Mesendoderm (in vitro differentiated cells): ENCODE measurements at regions not wholly inside any gene's neighbourhood (a gene's known extent, or its start where the extent isn't known, plus 50 kb on each side); places are given as distances from the start of the nearest gene placed in this dataset.

Experiments used
- DNase-seq: peaks from one replicate; pipeline ENCODE4 v3.0.0; 2013
- H2AK5ac ChIP-seq: 2 replicates; pipeline ENCODE4 v1.6.1; 2013; ENCODE audit warnings: low read length, inconsistent platforms
- H2BK120ac ChIP-seq: 2 replicates; pipeline ENCODE4 v1.6.1; 2013; ENCODE audit warnings: low read depth, mild to moderate bottlenecking, low read length, moderate library complexity, mixed read lengths
- H2BK15ac ChIP-seq: replicated peaks from 2 replicates; pipeline ENCODE4 v1.6.1; 2013; ENCODE audit warnings: low read depth, mild to moderate bottlenecking, moderate library complexity
- H2BK5ac ChIP-seq: 2 replicates; pipeline ENCODE4 v1.6.1; 2013; ENCODE audit warnings: low read length, inconsistent platforms
- H3K18ac ChIP-seq: 2 replicates; pipeline ENCODE4 v1.6.1; 2013; ENCODE audit warnings: mild to moderate bottlenecking, low read length, mixed read lengths
- H3K23ac ChIP-seq: one replicate; pipeline ENCODE4 v1.6.1; 2013; ENCODE audit warnings: low read length
- H3K27ac ChIP-seq: 2 replicates; pipeline ENCODE4 v1.5.1; 2013; ENCODE audit warnings: low read depth, mild to moderate bottlenecking, inconsistent platforms, low read length, moderate library complexity
- H3K27me3 ChIP-seq: 2 replicates; pipeline ENCODE4 v1.6.1; 2013; ENCODE audit warnings: low read length, control low read depth, mild to moderate bottlenecking, inconsistent platforms; ENCODE audit not compliant: insufficient read depth, poor library complexity
- H3K36me3 ChIP-seq: 2 replicates; pipeline ENCODE4 v1.6.1; 2013; ENCODE audit warnings: low read length, inconsistent platforms; ENCODE audit not compliant: control insufficient read depth, insufficient read depth
- H3K4ac ChIP-seq: one replicate; pipeline ENCODE4 v1.6.1; 2013; ENCODE audit warnings: low read depth, mild to moderate bottlenecking, low read length, moderate library complexity
- H3K4me1 ChIP-seq: 2 replicates; pipeline ENCODE4 v1.6.1; 2013; ENCODE audit warnings: low read depth, low read length, inconsistent platforms; ENCODE audit not compliant: control insufficient read depth
- H3K4me2 ChIP-seq: 2 replicates; pipeline ENCODE4 v1.6.1; 2013; ENCODE audit warnings: low read length
- H3K4me3 ChIP-seq: 2 replicates; pipeline ENCODE4 v1.5.1; 2013; ENCODE audit warnings: mild to moderate bottlenecking, low read length
- H3K56ac ChIP-seq: one replicate; pipeline ENCODE4 v1.6.1; 2013; ENCODE audit warnings: low read length
- H3K79me1 ChIP-seq: 2 replicates; pipeline ENCODE4 v1.6.1; 2013; ENCODE audit warnings: low read length, inconsistent platforms
- H3K79me2 ChIP-seq: 2 replicates; pipeline ENCODE4 v1.6.1; 2013; ENCODE audit warnings: mild to moderate bottlenecking, low read length; ENCODE audit not compliant: control insufficient read depth, insufficient read depth
- H3K9ac ChIP-seq: 2 replicates; pipeline ENCODE4 v1.6.1; 2013; ENCODE audit warnings: low read length, inconsistent platforms
- H4K5ac ChIP-seq: one replicate; pipeline ENCODE4 v1.6.1; 2013; ENCODE audit warnings: low read length
- H4K8ac ChIP-seq: one replicate; pipeline ENCODE4 v1.6.1; 2013; ENCODE audit warnings: low read depth, mild to moderate bottlenecking, control low read depth, low read length, moderate library complexity
- WGBS: extraction: QIAGEN DNeasy Blood & Tissue Kit; methylation state at CpG from one replicate; pipeline ENCODE4 v1.1.7; 2013; ENCODE audit warnings: low lambda C conversion rate, missing lambda C conversion rate; ENCODE audit not compliant: insufficient coverage; ENCODE audit errors: extremely low coverage; 5-methylcytosine and 5-hydroxymethylcytosine counted together

DNA sequence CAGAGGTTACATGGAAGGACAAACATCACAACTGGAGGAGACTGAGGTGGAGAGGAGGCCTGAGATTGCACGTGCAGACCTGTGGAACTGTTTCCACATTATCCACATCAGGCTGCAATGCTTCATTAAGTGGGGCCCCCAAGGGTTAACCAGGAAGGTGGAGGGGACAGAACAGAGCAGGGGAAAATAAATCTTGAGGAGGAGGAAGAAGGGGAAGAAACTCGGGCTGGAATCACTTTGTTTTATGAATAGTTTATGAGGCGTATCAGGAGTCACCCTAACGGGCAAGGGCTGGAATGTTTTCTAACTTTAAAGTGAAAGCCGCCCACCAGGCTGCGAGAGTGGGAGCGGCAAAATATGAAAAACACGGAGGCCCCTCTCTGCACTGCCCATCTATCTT is 154.9 kb downstream of the WNT5A start:
- DNase-seq = no peak
- H2BK15ac ChIP-seq = no peak overlapping the region
- no peak overlapping the region for H3K27ac ChIP-seq
- no peak overlapping the region for H3K23ac ChIP-seq
- H3K56ac ChIP-seq = no peak overlapping the region
- no peak overlapping the region for H3K18ac ChIP-seq
- H3K4me1 ChIP-seq = no peaks in the 10 kb centered on the region
- H3K4ac ChIP-seq = no peak overlapping the region
- H3K4me3 ChIP-seq = no peak overlapping the region
- WGBS = no CpG with 5 or more reads among the region's 8 CpGs
- H2BK5ac ChIP-seq = no peak overlapping the region
- H2AK5ac ChIP-seq = no peak overlapping the region
- H3K79me1 ChIP-seq = no peaks in the 10 kb centered on the region
- H4K5ac ChIP-seq = no peak overlapping the region
- no peak overlapping the region for H3K9ac ChIP-seq
- H3K4me2 ChIP-seq = no peak overlapping the region
- H3K27me3 ChIP-seq = no peaks in the 10 kb centered on the region
- H4K8ac ChIP-seq = no peak overlapping the region
- no peaks in the 10 kb centered on the region for H3K79me2 ChIP-seq
- H2BK120ac ChIP-seq = no peak overlapping the region
- no peaks in the 10 kb centered on the region for H3K36me3 ChIP-seq

DNA sequence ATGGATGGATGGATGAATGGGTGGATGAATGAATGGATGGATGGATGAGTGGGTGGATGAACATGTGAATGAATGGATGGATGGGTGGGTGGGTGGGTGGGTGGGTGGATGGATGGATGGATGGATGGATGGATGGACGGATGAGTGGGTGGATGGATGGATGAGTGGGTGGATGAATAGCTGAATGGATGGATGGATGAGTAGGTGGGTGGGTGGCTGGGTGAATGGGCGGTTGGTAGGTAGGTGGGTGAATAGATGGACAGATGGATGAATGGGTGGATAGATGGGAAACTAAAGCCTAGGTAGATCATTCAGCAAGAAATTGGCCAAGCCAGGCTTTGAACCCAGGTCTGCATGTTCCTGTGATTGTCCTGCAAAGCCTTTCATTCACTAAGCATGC is 155.6 kb downstream of the WNT5A start:
- no peak overlapping the region for H3K27ac ChIP-seq

DNA sequence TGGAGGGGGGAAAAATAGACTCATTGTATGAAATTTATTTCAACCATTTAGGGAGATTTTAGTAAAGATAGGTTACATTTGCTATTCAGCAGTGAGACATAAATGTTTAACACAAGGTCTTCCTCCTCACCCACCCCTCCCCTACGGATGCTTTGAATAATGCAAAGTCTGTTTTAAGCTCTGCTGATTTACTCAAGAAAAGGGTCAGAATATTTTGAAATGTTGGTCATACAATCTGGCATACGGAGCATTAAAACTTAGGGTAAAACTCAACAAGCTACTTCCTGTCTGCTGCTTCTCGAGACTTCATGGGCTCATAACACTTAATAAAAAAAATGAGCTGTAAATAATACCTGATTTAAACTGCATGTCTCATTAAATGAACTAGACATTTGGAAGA is 156.3 kb downstream of the WNT5A start:
- H3K4me2 ChIP-seq = no peak overlapping the region
- H3K18ac ChIP-seq = no peak overlapping the region
- no CpG with 5 or more reads among the region's 3 CpGs for WGBS
- H2AK5ac ChIP-seq = no peak overlapping the region
- no peak overlapping the region for H2BK120ac ChIP-seq
- no peak overlapping the region for H3K23ac ChIP-seq
- no peak overlapping the region for H4K5ac ChIP-seq
- H3K4ac ChIP-seq = no peak overlapping the region
- H4K8ac ChIP-seq = no peak overlapping the region
- DNase-seq = peak; percentile 7
- no peaks in the 10 kb centered on the region for H3K36me3 ChIP-seq
- no peak overlapping the region for H3K56ac ChIP-seq
- no peaks in the 10 kb centered on the region for H3K79me2 ChIP-seq
- no peak overlapping the region for H3K9ac ChIP-seq
- no peak overlapping the region for H2BK5ac ChIP-seq
- H3K27ac ChIP-seq = no peak overlapping the region
- H3K4me3 ChIP-seq = no peak overlapping the region
- H3K79me1 ChIP-seq = no peaks in the 10 kb centered on the region
- no peaks in the 10 kb centered on the region for H3K4me1 ChIP-seq
- no peak overlapping the region for H2BK15ac ChIP-seq
- no peaks in the 10 kb centered on the region for H3K27me3 ChIP-seq

More for the DNA sequence above, 155.6 kb downstream of the WNT5A start:
- Histone ChIP-seq H2AK5ac (no peak overlapping the region), H3K36me3 (no peaks in the 10 kb centered on the region), H3K4me2 (no peak overlapping the region), H3K23ac (no peak overlapping the region), H3K9ac (no peak overlapping the region), H2BK15ac (no peak overlapping the region), H3K4me3 (no peak overlapping the region), H2BK120ac (no peak overlapping the region), H3K4ac (no peak overlapping the region), H4K5ac (no peak overlapping the region), H3K4me1 (no peaks in the 10 kb centered on the region), H2BK5ac (no peak overlapping the region), H4K8ac (no peak overlapping the region), H3K56ac (no peak overlapping the region), H3K18ac (no peak overlapping the region), H3K79me1 (no peaks in the 10 kb centered on the region), H3K27me3 (no peaks in the 10 kb centered on the region), H3K79me2 (no peaks in the 10 kb centered on the region)
- DNase-seq = no peak
- WGBS = no CpG with 5 or more reads among the region's 2 CpGs

DNA sequence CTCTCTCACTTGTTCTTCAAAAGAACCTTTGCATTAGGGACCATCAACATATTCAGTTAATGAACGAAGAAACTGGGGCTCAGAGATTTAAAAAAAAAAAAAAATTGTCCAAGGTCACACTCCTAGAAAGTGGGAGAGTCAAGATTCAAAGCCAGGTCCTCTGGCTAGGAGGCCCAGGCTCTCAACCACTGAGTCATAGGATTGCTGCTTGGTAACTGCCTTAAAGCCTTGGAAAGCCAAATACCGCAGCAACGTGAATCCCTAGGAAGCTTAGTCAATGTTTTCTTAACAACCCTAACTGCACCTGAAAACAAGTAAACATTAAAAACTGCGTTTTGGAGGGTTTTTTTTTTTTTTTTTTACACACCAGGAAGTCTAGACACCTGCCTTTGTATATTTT is 156.8 kb downstream of the WNT5A start:
- no peaks in the 10 kb centered on the region for H3K36me3 ChIP-seq
- H3K4me2 ChIP-seq = no peak overlapping the region
- no peaks in the 10 kb centered on the region for H3K27me3 ChIP-seq
- no peak overlapping the region for H3K18ac ChIP-seq
- DNase-seq = peak; percentile 82
- no peak overlapping the region for H4K5ac ChIP-seq
- H3K79me2 ChIP-seq = no peaks in the 10 kb centered on the region
- no peaks in the 10 kb centered on the region for H3K4me1 ChIP-seq
- H3K4ac ChIP-seq = no peak overlapping the region
- no peaks in the 10 kb centered on the region for H3K79me1 ChIP-seq
- H2BK120ac ChIP-seq = no peak overlapping the region
- H3K4me3 ChIP-seq = no peak overlapping the region
- no peak overlapping the region for H3K56ac ChIP-seq
- H4K8ac ChIP-seq = no peak overlapping the region
- no peak overlapping the region for H3K27ac ChIP-seq
- no CpG with 5 or more reads among the region's 4 CpGs for WGBS
- H3K23ac ChIP-seq = no peak overlapping the region
- no peak overlapping the region for H2BK15ac ChIP-seq
- H3K9ac ChIP-seq = no peak overlapping the region
- no peak overlapping the region for H2AK5ac ChIP-seq
- H2BK5ac ChIP-seq = no peak overlapping the region

DNA sequence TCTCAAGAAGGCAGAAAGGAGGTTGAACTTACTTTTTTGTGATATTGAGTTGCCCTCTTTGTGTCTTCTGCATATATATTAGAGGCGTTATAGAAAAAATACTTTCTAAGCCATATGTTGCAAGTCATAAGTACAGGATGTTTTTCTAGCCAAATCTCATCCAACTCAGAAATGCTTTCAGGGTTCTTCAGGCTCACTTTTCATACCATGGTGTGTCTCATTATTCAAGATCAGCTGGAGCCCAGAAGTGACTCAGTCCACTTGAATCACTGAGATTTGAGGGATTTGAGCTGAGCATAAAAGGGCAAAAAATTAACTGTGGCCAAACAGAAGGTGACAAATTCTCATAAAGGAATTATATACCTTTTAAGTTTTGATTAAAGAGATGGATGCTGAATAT is 157.3 kb downstream of the WNT5A start:
- Histone ChIP-seq H3K27ac (no peak overlapping the region), H3K4me2 (no peak overlapping the region), H3K4me1 (no peaks in the 10 kb centered on the region), H2BK120ac (no peak overlapping the region), H2BK15ac (no peak overlapping the region), H3K9ac (no peak overlapping the region), H3K4ac (no peak overlapping the region), H3K56ac (no peak overlapping the region), H3K79me2 (no peaks in the 10 kb centered on the region), H3K4me3 (no peak overlapping the region), H2BK5ac (no peak overlapping the region), H4K8ac (no peak overlapping the region), H3K18ac (no peak overlapping the region), H3K23ac (no peak overlapping the region), H3K36me3 (no peaks in the 10 kb centered on the region), H2AK5ac (no peak overlapping the region), H3K27me3 (no peaks in the 10 kb centered on the region), H4K5ac (no peak overlapping the region), H3K79me1 (no peaks in the 10 kb centered on the region)
- WGBS = no CpG with 5 or more reads among the region's 1 CpG
- DNase-seq = no peak

DNA sequence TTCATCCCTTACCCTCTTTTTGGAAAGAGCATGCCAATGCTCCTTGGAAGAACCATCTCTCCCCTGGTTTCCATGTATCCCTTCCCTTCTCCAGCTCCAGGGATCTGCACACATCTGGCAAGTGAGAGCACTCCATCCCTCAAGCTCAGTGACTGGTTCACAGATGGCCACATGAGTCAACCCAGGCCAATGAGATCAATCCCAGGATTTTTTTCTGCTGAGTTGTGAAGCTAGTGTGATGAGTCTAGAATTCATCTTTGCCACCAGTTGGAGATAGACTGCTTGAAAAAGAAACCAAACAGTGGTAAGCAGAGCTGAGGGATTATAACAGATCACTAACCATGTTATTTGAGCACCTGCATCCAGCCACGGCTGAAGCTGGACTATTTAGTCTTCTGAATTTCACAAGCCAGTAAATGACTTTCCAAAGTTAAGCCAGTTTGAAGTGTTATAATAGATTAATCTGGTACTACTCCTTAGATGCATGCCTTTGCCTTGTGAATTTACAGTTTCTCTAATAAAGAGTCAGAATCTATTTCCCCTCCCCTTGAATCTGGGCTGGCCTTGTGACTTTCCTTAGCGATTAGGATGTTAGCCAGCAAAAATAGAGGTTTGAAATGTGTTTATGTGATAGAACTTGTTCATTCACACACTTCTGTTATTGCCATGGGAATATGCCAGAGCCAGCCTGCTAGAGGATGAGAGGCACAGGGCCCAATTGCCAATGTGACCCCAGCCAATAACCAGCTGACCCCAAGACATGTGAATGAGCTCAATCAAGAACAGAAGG is 159.8 kb downstream of the WNT5A start:
- no peak overlapping the region for H3K4ac ChIP-seq
- no peak overlapping the region for H3K23ac ChIP-seq
- no peak overlapping the region for H2BK15ac ChIP-seq
- WGBS = no CpG with 5 or more reads among the region's 2 CpGs
- no peak overlapping the region for H2BK120ac ChIP-seq
- H3K9ac ChIP-seq = no peak overlapping the region
- H3K4me1 ChIP-seq = no peaks in the 10 kb centered on the region
- H2BK5ac ChIP-seq = no peak overlapping the region
- no peak overlapping the region for H3K4me3 ChIP-seq
- H3K36me3 ChIP-seq = no peaks in the 10 kb centered on the region
- H4K5ac ChIP-seq = no peak overlapping the region
- no peak overlapping the region for H3K4me2 ChIP-seq
- no peak overlapping the region for H2AK5ac ChIP-seq
- no peaks in the 10 kb centered on the region for H3K27me3 ChIP-seq
- H3K27ac ChIP-seq = no peak overlapping the region
- no peak overlapping the region for H4K8ac ChIP-seq
- H3K79me2 ChIP-seq = no peaks in the 10 kb centered on the region
- H3K79me1 ChIP-seq = no peaks in the 10 kb centered on the region
- H3K18ac ChIP-seq = no peak overlapping the region
- no peak overlapping the region for H3K56ac ChIP-seq
- no peak for DNase-seq
